CD14-positive monocyte (primary cell): ENCODE measurements at regions not wholly inside any gene's neighbourhood (a gene's known extent, or its start where the extent isn't known, plus 50 kb on each side); places are given as distances from the start of the nearest gene placed in this dataset.

Experiments used
- DNase-seq, 3 donors: peaks; one replicate each; pipeline ENCODE4 v3.0.0-alpha.2; 2011 to 2022
- H2AFZ ChIP-seq: 2 replicates; pipeline ENCODE4 v1.6.0; 2012; ENCODE audit warnings: mild to moderate bottlenecking, low read depth, low read length, inconsistent platforms; ENCODE audit not compliant: insufficient read depth, poor library complexity, severe bottlenecking
- H3K27ac ChIP-seq, 2 donors: 1 replicate in 1 of 2; 2 replicates in 1 of 2; pipeline ENCODE4 v1.5.1; 2012 to 2013; ENCODE audit warnings: low read length in 2 of 2, control low read depth in 1 of 2, inconsistent platforms in 1 of 2, low read depth in 1 of 2, mild to moderate bottlenecking in 1 of 2
- H3K27me3 ChIP-seq, 2 donors: one replicate each; pipeline versions ENCODE4 v1.6.0 to v1.6.1; 2011 to 2013; ENCODE audit warnings: low read length in 2 of 2; ENCODE audit not compliant: control insufficient read depth in 2 of 2, insufficient read depth in 2 of 2
- H3K36me3 ChIP-seq, 2 donors: replicated peaks in 1 of 2; 1 replicate in 1 of 2; 2 replicates in 1 of 2; pipeline versions ENCODE4 v1.5.1 to v1.6.1; 2012 to 2013; ENCODE audit warnings: low read length in 2 of 2, control low read depth in 1 of 2, inconsistent platforms in 1 of 2, mild to moderate bottlenecking in 1 of 2; ENCODE audit not compliant: insufficient read depth in 2 of 2, control insufficient read depth in 1 of 2
- H3K4me1 ChIP-seq, 2 donors: 1 replicate in 1 of 2; 2 replicates in 1 of 2; pipeline versions ENCODE4 v1.5.1 to v1.6.1; 2012 to 2013; ENCODE audit warnings: low read length in 2 of 2, control low read depth in 1 of 2, inconsistent platforms in 1 of 2, mild to moderate bottlenecking in 1 of 2, moderate library complexity in 1 of 2; ENCODE audit not compliant: insufficient read depth in 2 of 2, control insufficient read depth in 1 of 2
- H3K4me2 ChIP-seq: replicated peaks from 2 replicates; pipeline ENCODE3; 2012; ENCODE audit warnings: low read length, moderate library complexity, mild to moderate bottlenecking; ENCODE audit not compliant: poor library complexity, severe bottlenecking; ENCODE audit errors: extremely low read depth
- H3K4me3 ChIP-seq, 3 experiments: fragments of 200-600 bp in 1 of 3; sonication (generic) in 1 of 3; replicated peaks in 1 of 3; 1 replicate in 2 of 3; 2 replicates in 1 of 3; pipeline ENCODE4 v1.5.1; 2011 to 2013; ENCODE audit warnings: low read length in 3 of 3, mild to moderate bottlenecking in 3 of 3, control low read depth in 2 of 3, low read depth in 2 of 3, inconsistent platforms in 1 of 3, moderate library complexity in 1 of 3
- H3K79me2 ChIP-seq: 2 replicates; pipeline ENCODE4 v1.6.0; 2012; ENCODE audit warnings: mild to moderate bottlenecking, control low read depth, inconsistent platforms, low read length, moderate library complexity; ENCODE audit not compliant: insufficient read depth
- H3K9ac ChIP-seq: 2 replicates; pipeline ENCODE4 v1.6.0; 2017; ENCODE audit warnings: low read length, mild to moderate bottlenecking; ENCODE audit not compliant: insufficient read depth, poor library complexity, severe bottlenecking
- H3K9me3 ChIP-seq, 2 donors: replicated peaks in 1 of 2; 1 replicate in 1 of 2; 2 replicates in 1 of 2; pipeline versions ENCODE4 v1.5.1 to v1.6.1; 2012 to 2013; ENCODE audit warnings: low read length in 2 of 2, control low read depth in 1 of 2; ENCODE audit not compliant: control insufficient read depth in 1 of 2, insufficient read depth in 1 of 2
- H4K20me1 ChIP-seq: 2 replicates; pipeline ENCODE4 v1.6.0; 2012; ENCODE audit warnings: mild to moderate bottlenecking, low read length, control low read depth, moderate library complexity; ENCODE audit not compliant: insufficient read depth
- H3K27ac Mint-ChIP-seq, 7 donors: one replicate each; pipeline ENCODE4 v1.8.0; 2020; ENCODE audit warnings: mild to moderate bottlenecking in 7 of 7, mixed read lengths in 7 of 7, moderate library complexity in 6 of 7, inconsistent platforms in 2 of 7
- H3K27me3 Mint-ChIP-seq, 3 donors: one replicate each; pipeline ENCODE4 v1.8.0; 2021 to 2022; ENCODE audit warnings: low read depth in 3 of 3, mild to moderate bottlenecking in 3 of 3, mixed read lengths in 3 of 3, moderate library complexity in 3 of 3, inconsistent platforms in 1 of 3
- H3K36me3 Mint-ChIP-seq, 2 donors: one replicate each; pipeline ENCODE4 v1.8.0; 2020; ENCODE audit warnings: mixed read lengths in 2 of 2, inconsistent platforms in 1 of 2, mild to moderate bottlenecking in 1 of 2
- H3K4me1 Mint-ChIP-seq: one replicate; pipeline ENCODE4 v1.8.0; 2020; ENCODE audit warnings: mild to moderate bottlenecking, mixed read lengths
- H3K4me3 Mint-ChIP-seq, 2 donors: one replicate each; pipeline ENCODE4 v1.8.0; 2020; ENCODE audit warnings: mild to moderate bottlenecking in 2 of 2, mixed read lengths in 2 of 2, moderate library complexity in 1 of 2
- H3K9me3 Mint-ChIP-seq, 7 donors: one replicate each; pipeline ENCODE4 v1.8.0; 2020 to 2022; ENCODE audit warnings: mixed read lengths in 7 of 7, mild to moderate bottlenecking in 6 of 7, moderate library complexity in 6 of 7, inconsistent platforms in 2 of 7
- WGBS: methylation state at CpG from one replicate; pipeline ENCODE4 v1.1.5; 2013; ENCODE audit warnings: missing lambda C conversion rate; ENCODE audit not compliant: insufficient coverage; 5-methylcytosine and 5-hydroxymethylcytosine counted together
- intact Hi-C, 2 donors: fragments of 100-400 bp; cut with micrococcal nuclease; formaldehyde crosslinking; loops; one replicate each; pipeline versions ENCODE4 v1.15.0 to v1.15.1; 2023
- TF ChIP-seq, protein P1 (sequence below): fragments of 200-600 bp; IDR thresholded peaks from one replicate; pipeline ENCODE4 v1.8.0; 2022; ENCODE audit warnings: antibody characterized with exemption, mild to moderate bottlenecking

- Histone ChIP-seq H3K27ac (no peak overlapping the region), H2AFZ (no peak overlapping the region), H3K4me2 (no peak overlapping the region), H3K9me3 (peaks cover 0 to 4% of the 10 kb centered on the region in 2 donors), H4K20me1 (no peaks in the 10 kb centered on the region), H3K4me3 (no peak overlapping the region), H3K9ac (no peak overlapping the region), H3K4me1 (no peaks in the 10 kb centered on the region), H3K36me3 (no peaks in the 10 kb centered on the region), H3K79me2 (no peaks in the 10 kb centered on the region), H3K27me3 (no peaks in the 10 kb centered on the region)
- intact Hi-C loops: no loop called here
- H3K27ac Mint-ChIP-seq: no peak overlapping the region
- no peaks in the 10 kb centered on the region for H3K27me3 Mint-ChIP-seq
- TF ChIP-seq, protein P1, sequence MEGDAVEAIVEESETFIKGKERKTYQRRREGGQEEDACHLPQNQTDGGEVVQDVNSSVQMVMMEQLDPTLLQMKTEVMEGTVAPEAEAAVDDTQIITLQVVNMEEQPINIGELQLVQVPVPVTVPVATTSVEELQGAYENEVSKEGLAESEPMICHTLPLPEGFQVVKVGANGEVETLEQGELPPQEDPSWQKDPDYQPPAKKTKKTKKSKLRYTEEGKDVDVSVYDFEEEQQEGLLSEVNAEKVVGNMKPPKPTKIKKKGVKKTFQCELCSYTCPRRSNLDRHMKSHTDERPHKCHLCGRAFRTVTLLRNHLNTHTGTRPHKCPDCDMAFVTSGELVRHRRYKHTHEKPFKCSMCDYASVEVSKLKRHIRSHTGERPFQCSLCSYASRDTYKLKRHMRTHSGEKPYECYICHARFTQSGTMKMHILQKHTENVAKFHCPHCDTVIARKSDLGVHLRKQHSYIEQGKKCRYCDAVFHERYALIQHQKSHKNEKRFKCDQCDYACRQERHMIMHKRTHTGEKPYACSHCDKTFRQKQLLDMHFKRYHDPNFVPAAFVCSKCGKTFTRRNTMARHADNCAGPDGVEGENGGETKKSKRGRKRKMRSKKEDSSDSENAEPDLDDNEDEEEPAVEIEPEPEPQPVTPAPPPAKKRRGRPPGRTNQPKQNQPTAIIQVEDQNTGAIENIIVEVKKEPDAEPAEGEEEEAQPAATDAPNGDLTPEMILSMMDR: no peak
- H3K4me1 Mint-ChIP-seq: no peaks in the 10 kb centered on the region
- DNase-seq: no peak
- no peak overlapping the region for H3K4me3 Mint-ChIP-seq
- H3K36me3 Mint-ChIP-seq: no peaks in the 10 kb centered on the region
- peaks cover 0 to 3% (median 0%) of the 10 kb centered on the region in 7 donors for H3K9me3 Mint-ChIP-seq
- WGBS: no CpG with 5 or more reads among the region's 1 CpG
Observed at GRCh38 chr5:20230010-20230409, 242.0 kb upstream of the CDH18 start.

DNA sequence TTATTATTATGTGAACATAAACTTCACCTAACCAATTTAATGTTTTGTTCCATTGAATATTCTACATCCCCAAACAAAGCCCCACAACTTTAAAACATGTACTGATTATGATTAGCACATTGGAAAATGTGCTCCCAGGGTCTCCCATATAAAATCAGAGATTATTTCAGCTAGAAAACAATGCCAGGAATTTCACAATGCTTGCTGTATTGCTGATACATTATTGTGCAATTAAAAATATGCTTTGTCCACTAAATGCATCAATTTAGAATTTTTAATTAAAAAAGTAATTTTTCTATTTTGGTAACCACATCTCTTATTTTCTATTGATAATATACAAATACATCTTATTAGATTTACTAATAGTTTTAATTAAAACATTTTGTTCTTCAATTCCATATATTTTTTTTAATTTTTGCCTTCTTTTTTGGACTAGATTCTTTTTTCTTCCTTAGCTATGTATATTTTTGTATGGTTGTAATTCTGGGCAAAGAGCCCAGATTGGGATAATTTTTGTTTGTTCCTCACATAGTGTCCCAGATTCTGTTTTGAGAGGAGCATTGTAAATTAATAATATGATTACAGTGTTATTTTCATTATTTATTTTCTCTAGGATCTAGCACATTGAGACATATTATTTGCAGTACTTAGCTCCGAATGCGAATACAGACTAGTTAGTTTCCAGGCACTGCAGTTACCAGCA is 241.5 kb upstream of the CDH18 start:
- intact Hi-C loops: no loop called here
- H3K4me3 ChIP-seq: no peak overlapping the region
- Mint-ChIP-seq H3K36me3 (no peaks in the 10 kb centered on the region), H3K4me1 (no peaks in the 10 kb centered on the region), H3K27ac (no peak overlapping the region), H3K27me3 (no peaks in the 10 kb centered on the region), H3K4me3 (no peak overlapping the region), H3K9me3 (peaks cover 0 to 4% (median 0%) of the 10 kb centered on the region in 7 donors)
- no peaks in the 10 kb centered on the region for H4K20me1 ChIP-seq
- no peak overlapping the region for H3K4me2 ChIP-seq
- 92% methylated on average over 2 of the region's 2 CpGs for WGBS
- no peaks in the 10 kb centered on the region for H3K79me2 ChIP-seq
- H2AFZ ChIP-seq: no peak overlapping the region
- DNase-seq: no peak
- H3K9ac ChIP-seq: no peak overlapping the region
- TF ChIP-seq, protein P1: no peak
- no peaks in the 10 kb centered on the region for H3K4me1 ChIP-seq
- H3K27ac ChIP-seq: no peak overlapping the region
- no peaks in the 10 kb centered on the region for H3K36me3 ChIP-seq
- no peaks in the 10 kb centered on the region for H3K27me3 ChIP-seq
- H3K9me3 ChIP-seq: peaks cover 0 to 6% of the 10 kb centered on the region in 2 donors
